ENCODE measurements at regions not wholly inside any gene's neighbourhood (a gene's known extent, or its start where the extent isn't known, plus 50 kb on each side); places are given as distances from the start of the nearest gene placed in this dataset.

DNA sequence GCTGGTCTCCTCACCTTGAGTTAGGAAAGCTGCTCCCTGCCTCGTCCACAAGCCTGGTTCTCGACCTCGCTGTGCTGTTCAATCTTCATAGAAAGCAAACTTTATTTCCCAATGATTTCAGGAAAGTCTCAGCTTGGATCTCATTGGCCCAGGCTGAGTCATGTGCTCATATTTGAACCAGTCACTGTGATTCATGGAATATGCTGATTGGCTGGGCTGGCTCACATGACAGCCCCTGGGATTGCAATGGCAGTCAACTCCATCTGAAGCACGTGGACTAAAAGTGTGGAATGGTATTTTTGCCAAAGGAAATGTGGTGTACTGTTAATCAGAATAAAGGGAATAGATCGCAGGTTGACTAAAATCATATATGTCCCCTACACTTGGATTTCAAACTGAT lies 396.6 kb downstream of the AACS start:
- H3K27ac ChIP-seq: no peak overlapping the region
- TF ChIP-seq, protein P1, sequence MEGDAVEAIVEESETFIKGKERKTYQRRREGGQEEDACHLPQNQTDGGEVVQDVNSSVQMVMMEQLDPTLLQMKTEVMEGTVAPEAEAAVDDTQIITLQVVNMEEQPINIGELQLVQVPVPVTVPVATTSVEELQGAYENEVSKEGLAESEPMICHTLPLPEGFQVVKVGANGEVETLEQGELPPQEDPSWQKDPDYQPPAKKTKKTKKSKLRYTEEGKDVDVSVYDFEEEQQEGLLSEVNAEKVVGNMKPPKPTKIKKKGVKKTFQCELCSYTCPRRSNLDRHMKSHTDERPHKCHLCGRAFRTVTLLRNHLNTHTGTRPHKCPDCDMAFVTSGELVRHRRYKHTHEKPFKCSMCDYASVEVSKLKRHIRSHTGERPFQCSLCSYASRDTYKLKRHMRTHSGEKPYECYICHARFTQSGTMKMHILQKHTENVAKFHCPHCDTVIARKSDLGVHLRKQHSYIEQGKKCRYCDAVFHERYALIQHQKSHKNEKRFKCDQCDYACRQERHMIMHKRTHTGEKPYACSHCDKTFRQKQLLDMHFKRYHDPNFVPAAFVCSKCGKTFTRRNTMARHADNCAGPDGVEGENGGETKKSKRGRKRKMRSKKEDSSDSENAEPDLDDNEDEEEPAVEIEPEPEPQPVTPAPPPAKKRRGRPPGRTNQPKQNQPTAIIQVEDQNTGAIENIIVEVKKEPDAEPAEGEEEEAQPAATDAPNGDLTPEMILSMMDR (conservative IDR thresholded peaks at IDR 0.05): no peak
- no peak for TF ChIP-seq ZFX (IDR thresholded peaks at IDR 0.05)

DNA sequence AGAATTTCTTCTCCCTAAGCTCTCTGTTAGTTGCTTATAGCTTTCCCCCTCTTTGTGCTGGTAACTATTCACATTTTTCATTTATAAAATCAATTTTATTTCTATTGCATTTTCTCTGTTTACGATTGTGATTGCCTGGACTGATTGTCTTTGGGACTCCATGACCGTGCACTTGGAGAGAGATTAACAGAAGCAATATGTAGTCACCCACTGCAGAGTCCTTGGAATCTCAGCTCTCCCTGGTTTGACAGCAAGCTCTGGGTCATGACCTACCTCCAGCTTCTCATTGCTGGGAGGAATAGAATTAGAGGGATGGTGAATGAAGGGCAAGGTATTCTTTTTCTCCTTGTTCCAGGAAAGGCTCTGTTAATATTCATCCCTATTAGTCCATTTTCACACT lies 398.2 kb downstream of the AACS start:
- TF ChIP-seq, protein P1 (conservative IDR thresholded peaks at IDR 0.05): no peak
- TF ChIP-seq ZFX (IDR thresholded peaks at IDR 0.05): no peak
- H3K27ac ChIP-seq: no peak overlapping the region

DNA sequence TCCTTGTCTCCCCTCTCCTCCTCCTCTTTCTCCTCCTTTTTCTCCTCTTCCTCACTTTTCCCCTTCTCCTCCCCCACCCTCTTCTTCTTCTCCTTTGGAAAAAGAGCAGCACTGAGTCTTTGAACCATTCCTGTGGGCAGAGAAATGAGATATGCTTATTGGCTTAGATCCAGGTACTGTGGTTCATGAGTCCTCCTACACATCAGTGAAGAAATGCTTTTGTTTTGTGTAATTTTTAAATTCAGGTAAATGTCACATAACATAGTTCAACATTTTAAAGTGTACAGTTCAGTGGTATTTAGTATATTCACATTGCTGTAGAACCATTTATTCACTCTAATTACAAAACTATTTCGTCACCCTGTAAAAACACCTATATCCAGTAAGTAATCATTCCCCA lies 402.1 kb downstream of the AACS start:
- no peak overlapping the region for H3K27ac ChIP-seq
- TF ChIP-seq, protein P1 (conservative IDR thresholded peaks at IDR 0.05): no peak
- no peak for TF ChIP-seq ZFX (IDR thresholded peaks at IDR 0.05)

DNA sequence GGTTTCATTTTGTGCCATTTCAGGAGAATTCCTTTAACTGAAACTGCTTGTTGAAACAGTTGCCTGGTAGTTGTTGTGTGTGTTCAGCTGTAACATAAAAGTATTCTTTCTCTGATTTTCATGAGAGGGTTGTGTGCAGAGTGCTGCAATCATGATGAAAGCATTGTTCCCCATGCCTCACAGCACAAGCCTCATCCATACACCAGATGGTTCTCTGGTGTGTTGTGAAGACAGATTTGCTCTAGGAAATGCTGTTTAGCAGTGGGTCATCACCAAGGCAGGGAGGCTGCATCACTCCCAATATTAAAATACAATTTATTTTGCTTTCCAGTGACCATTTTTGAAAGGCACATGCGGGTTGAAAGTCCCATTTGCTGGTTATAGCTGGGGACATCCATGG lies 404.4 kb downstream of the AACS start:
- no peak overlapping the region for H3K27ac ChIP-seq
- TF ChIP-seq, protein P1 (conservative IDR thresholded peaks at IDR 0.05): no peak
- no peak for TF ChIP-seq ZFX (IDR thresholded peaks at IDR 0.05)

DNA sequence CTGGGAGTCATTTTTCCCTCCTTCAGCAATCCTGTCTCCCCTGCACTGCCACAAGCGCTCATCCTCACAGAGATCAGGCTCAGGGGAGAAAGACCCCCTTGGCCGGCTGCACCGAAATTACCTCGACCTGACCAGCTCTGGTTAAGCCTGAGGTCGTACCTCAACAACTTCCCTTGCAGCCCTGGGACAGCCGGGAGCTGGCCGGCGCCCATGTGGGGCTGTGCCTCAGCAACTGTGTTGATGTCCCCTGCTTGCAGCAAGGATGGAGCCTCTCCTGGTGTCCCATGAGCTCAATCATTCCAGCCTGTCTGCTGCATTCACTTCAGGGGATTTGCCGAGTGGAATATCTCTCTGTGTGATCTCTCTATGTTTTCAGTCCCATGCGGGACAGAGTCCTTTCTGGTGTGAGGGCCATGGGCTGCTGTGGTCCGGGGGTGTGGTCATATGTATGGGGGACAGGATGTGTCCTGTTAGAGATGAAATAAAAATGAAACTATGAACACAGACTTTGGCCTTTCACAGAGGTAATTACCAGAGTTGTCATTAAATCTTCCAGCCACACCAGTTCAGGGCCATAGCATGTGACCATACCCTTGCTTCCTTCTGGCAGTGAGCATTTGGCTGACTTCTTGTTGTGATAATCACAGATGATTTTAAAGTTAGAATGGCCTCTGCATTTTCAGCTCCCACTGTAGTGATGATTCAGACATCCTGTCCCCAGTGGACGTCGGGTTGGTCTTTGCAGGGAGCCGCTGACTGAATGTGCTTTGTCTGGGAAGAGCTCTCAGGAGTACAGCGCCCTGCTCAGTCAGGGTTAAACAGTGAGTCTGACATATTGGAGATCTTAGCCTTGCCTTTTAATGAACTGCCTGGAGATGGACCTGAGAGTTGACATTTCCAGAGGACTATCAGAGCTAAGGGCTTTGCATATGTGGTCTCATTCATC lies 405.9 kb downstream of the AACS start:
- no peak for TF ChIP-seq ZFX (IDR thresholded peaks at IDR 0.05)
- TF ChIP-seq, protein P1 (conservative IDR thresholded peaks at IDR 0.05): no peak
- H3K27ac ChIP-seq: no peak overlapping the region

DNA sequence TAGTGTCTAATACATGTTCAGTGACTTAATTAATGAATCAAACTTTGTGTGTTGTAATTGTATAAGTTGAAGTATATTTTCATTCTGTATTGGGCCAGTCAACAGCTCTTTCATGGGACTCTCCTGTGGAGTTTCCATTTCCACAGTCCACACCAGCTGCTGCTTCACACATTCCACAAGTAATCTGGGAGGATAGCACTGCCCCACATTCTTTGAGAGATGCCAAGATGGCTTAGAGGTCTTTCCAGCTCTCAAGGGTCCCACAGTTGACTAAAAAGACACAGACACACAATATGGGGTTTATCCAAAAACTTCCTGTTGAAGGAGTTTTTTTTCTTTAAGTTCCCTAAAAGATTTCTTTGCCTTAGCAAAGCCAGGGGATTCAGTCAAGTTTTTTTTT lies 408.3 kb downstream of the AACS start:
- H3K27ac ChIP-seq: no peak overlapping the region
- TF ChIP-seq, protein P1 (conservative IDR thresholded peaks at IDR 0.05): no peak
- no peak for TF ChIP-seq ZFX (IDR thresholded peaks at IDR 0.05)

DNA sequence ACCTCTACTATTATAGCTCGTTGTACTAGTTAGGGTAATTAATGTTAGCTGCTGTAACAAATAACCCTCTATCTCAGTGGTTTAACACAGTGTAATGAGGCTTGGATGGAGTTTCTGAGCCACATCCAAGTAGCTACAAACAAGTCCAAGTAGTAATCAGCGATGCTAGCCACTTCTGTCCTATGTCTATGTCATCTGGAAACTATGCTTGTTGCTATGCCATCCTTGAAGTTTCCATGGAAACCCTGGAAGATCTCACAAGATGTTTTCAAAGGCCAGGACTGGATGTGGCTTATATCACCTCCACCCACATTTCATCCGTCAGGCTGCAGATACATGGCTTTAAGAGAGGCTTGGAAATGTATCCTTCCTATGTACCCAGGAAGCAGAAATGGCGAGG lies 422.1 kb downstream of the AACS start:
- TF ChIP-seq, protein P1 (conservative IDR thresholded peaks at IDR 0.05): no peak
- TF ChIP-seq ZFX (IDR thresholded peaks at IDR 0.05): no peak
- H3K27ac ChIP-seq: no peak overlapping the region
